ENCODE measurements at regions not wholly inside any gene's neighbourhood (a gene's known extent, or its start where the extent isn't known, plus 50 kb on each side); places are given as distances from the start of the nearest gene placed in this dataset.

GRCh38 chr13:39941911-39942551, 286.6 kb downstream of the COG6 start:
- TF ChIP-seq EZH2phosphoT487 (conservative IDR thresholded peaks at IDR 0.05; ENCODE audit: low read length) = no peak
- no peak for TF ChIP-seq CTCF (IDR thresholded peaks at IDR 0.05; ENCODE audit: insufficient read depth, low read length, poor library complexity, severe bottlenecking)
- H3K27ac ChIP-seq (ENCODE audit: low read depth, low read length) = no peak overlapping the region
- H3K4me3 ChIP-seq (ENCODE audit: insufficient read depth, low read length, poor library complexity, severe bottlenecking) = no peak overlapping the region
- no peaks in the 10 kb centered on the region for H3K36me3 ChIP-seq (ENCODE audit: low read length)
- H3F3A ChIP-seq (ENCODE audit: insufficient read depth) = no peaks in the 10 kb centered on the region
- no peaks in the 10 kb centered on the region for H3K79me2 ChIP-seq (ENCODE audit: insufficient read depth, low read length)
- H3K27me3 ChIP-seq (ENCODE audit: low read length) = no peaks in the 10 kb centered on the region
- H2AFZ ChIP-seq (ENCODE audit: low read depth, low read length, severe bottlenecking) = no peak overlapping the region
- H3K9me3 ChIP-seq (ENCODE audit: insufficient read depth, low read length) = no peaks in the 10 kb centered on the region
- H3K9ac ChIP-seq (ENCODE audit: low read length) = no peak overlapping the region
- H3K4me2 ChIP-seq (ENCODE audit: low read depth, low read length, poor library complexity, severe bottlenecking) = no peak overlapping the region
- no peaks in the 10 kb centered on the region for H3K9me2 ChIP-seq (replicated peaks; ENCODE audit: insufficient read depth, low read length)
- no peaks in the 10 kb centered on the region for H4K20me1 ChIP-seq (ENCODE audit: low read depth, low read length)

- no peak overlapping the region for H2AFZ ChIP-seq (ENCODE audit: low read depth, low read length, severe bottlenecking)
Measured at GRCh38 chr13:39942552-39943273, 287.3 kb downstream of the COG6 start.

GRCh38 chr13:39943711-39944110, 288.2 kb downstream of the COG6 start:
- no peak overlapping the region for H3K4me2 ChIP-seq (ENCODE audit: low read depth, low read length, poor library complexity, severe bottlenecking)
- H4K20me1 ChIP-seq (ENCODE audit: low read depth, low read length) = no peaks in the 10 kb centered on the region
- no peak overlapping the region for H3K4me3 ChIP-seq (ENCODE audit: insufficient read depth, low read length, poor library complexity, severe bottlenecking)
- H2AFZ ChIP-seq (ENCODE audit: low read depth, low read length, severe bottlenecking) = no peak overlapping the region
- no peaks in the 10 kb centered on the region for H3K9me3 ChIP-seq (ENCODE audit: insufficient read depth, low read length)
- H3K9ac ChIP-seq (ENCODE audit: low read length) = no peak overlapping the region
- no peaks in the 10 kb centered on the region for H3K79me2 ChIP-seq (ENCODE audit: insufficient read depth, low read length)
- no peaks in the 10 kb centered on the region for H3F3A ChIP-seq (ENCODE audit: insufficient read depth)
- no peaks in the 10 kb centered on the region for H3K9me2 ChIP-seq (replicated peaks; ENCODE audit: insufficient read depth, low read length)
- H3K27ac ChIP-seq (ENCODE audit: low read depth, low read length) = no peak overlapping the region
- H3K36me3 ChIP-seq (ENCODE audit: low read length) = no peaks in the 10 kb centered on the region
- TF ChIP-seq EZH2phosphoT487 (conservative IDR thresholded peaks at IDR 0.05; ENCODE audit: low read length) (no peak), CTCF (IDR thresholded peaks at IDR 0.05; ENCODE audit: insufficient read depth, low read length, poor library complexity, severe bottlenecking) (no peak)
- no peaks in the 10 kb centered on the region for H3K27me3 ChIP-seq (ENCODE audit: low read length)

More at GRCh38 chr13:39942552-39943273, 287.3 kb downstream of the COG6 start:
- Histone ChIP-seq H3K9me3 (ENCODE audit: insufficient read depth, low read length) (no peaks in the 10 kb centered on the region), H3F3A (ENCODE audit: insufficient read depth) (no peaks in the 10 kb centered on the region), H3K27me3 (ENCODE audit: low read length) (no peaks in the 10 kb centered on the region), H3K9ac (ENCODE audit: low read length) (no peak overlapping the region), H3K9me2 (replicated peaks; ENCODE audit: insufficient read depth, low read length) (no peaks in the 10 kb centered on the region), H3K4me2 (ENCODE audit: low read depth, low read length, poor library complexity, severe bottlenecking) (peak overlapping the region; percentile 9), H3K36me3 (ENCODE audit: low read length) (no peaks in the 10 kb centered on the region), H3K79me2 (ENCODE audit: insufficient read depth, low read length) (no peaks in the 10 kb centered on the region), H3K4me3 (ENCODE audit: insufficient read depth, low read length, poor library complexity, severe bottlenecking) (no peak overlapping the region), H3K27ac (ENCODE audit: low read depth, low read length) (no peak overlapping the region), H4K20me1 (ENCODE audit: low read depth, low read length) (no peaks in the 10 kb centered on the region)
- peak; percentile 100 for TF ChIP-seq CTCF (IDR thresholded peaks at IDR 0.05; ENCODE audit: insufficient read depth, low read length, poor library complexity, severe bottlenecking)
- TF ChIP-seq EZH2phosphoT487 (conservative IDR thresholded peaks at IDR 0.05; ENCODE audit: low read length) = no peak

All from SU-DHL-6 (cell line).